ENCODE measurements at regions not wholly inside any gene's neighbourhood (a gene's known extent, or its start where the extent isn't known, plus 50 kb on each side); places are given as distances from the start of the nearest gene placed in this dataset.

DNA sequence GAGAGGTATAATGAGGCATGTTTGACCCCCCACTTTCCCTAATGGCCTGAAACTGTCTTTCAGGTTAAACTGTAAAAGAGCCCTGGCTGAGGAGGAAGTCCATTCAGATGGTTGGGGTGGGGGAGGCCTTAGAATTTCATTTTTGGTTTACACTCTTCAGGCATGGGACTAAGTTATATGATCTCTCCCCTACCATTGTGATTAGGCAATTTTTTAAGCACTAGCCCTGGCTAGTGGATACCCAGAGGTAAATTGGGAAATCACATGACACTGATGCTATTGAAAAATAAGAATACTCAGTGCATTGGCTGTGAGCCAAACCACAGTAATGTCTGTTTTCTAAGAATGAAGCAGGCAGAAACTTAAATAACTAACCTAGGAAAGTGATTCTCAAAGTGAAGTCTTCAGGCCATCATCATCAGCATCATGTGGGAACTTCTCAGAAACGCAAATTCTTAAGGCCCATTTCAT is 149.7 kb downstream of the RRAGB start:
- TF ChIP-seq, protein P1, sequence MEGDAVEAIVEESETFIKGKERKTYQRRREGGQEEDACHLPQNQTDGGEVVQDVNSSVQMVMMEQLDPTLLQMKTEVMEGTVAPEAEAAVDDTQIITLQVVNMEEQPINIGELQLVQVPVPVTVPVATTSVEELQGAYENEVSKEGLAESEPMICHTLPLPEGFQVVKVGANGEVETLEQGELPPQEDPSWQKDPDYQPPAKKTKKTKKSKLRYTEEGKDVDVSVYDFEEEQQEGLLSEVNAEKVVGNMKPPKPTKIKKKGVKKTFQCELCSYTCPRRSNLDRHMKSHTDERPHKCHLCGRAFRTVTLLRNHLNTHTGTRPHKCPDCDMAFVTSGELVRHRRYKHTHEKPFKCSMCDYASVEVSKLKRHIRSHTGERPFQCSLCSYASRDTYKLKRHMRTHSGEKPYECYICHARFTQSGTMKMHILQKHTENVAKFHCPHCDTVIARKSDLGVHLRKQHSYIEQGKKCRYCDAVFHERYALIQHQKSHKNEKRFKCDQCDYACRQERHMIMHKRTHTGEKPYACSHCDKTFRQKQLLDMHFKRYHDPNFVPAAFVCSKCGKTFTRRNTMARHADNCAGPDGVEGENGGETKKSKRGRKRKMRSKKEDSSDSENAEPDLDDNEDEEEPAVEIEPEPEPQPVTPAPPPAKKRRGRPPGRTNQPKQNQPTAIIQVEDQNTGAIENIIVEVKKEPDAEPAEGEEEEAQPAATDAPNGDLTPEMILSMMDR (IDR thresholded peaks at IDR 0.05): no peak
- no peak for TF ChIP-seq POLR2A (IDR thresholded peaks at IDR 0.05)
